ENCODE measurements at regions not wholly inside any gene's neighbourhood (a gene's known extent, or its start where the extent isn't known, plus 50 kb on each side); places are given as distances from the start of the nearest gene placed in this dataset.
"Not testable (repeated sequence)": the region's sequence is repeated elsewhere in the genome, so short reads cannot be mapped to it uniquely, and the experiment has no call there.

- ChIA-PET CTCF (no interaction called here), POLR2A (no interaction called here)
- Histone ChIP-seq H3K9me3 (ENCODE audit: control insufficient read depth, insufficient read depth, low read depth, low read length) (no peaks in the 10 kb centered on the region), H3K27ac (ENCODE audit: extremely low read depth, low read depth, low read length) (no peak overlapping the region), H3K36me3 (ENCODE audit: control insufficient read depth in 2 of 2, insufficient read depth in 1 of 2, low read length in 2 of 2) (no peaks in the 10 kb centered on the region), H3K4me3 (ENCODE audit: low read depth, low read length) (no peak overlapping the region), H3K4me1 (ENCODE audit: control insufficient read depth, insufficient read depth, low read length) (no peaks in the 10 kb centered on the region)
- TF ChIP-seq ZNF221 (tag by site-specific recombination; IDR thresholded peaks at IDR 0.05; ENCODE audit: borderline replicate concordance) (no peak), ZNF560 (tag by site-specific recombination; IDR thresholded peaks at IDR 0.05; ENCODE audit: borderline replicate concordance) (no peak), ZNF571 (tag by site-specific recombination; IDR thresholded peaks at IDR 0.05) (no peak), ZNF211 (tag by site-specific recombination; IDR thresholded peaks at IDR 0.05; ENCODE audit: low read depth) (no peak)
- TF ChIP-seq, protein P1, sequence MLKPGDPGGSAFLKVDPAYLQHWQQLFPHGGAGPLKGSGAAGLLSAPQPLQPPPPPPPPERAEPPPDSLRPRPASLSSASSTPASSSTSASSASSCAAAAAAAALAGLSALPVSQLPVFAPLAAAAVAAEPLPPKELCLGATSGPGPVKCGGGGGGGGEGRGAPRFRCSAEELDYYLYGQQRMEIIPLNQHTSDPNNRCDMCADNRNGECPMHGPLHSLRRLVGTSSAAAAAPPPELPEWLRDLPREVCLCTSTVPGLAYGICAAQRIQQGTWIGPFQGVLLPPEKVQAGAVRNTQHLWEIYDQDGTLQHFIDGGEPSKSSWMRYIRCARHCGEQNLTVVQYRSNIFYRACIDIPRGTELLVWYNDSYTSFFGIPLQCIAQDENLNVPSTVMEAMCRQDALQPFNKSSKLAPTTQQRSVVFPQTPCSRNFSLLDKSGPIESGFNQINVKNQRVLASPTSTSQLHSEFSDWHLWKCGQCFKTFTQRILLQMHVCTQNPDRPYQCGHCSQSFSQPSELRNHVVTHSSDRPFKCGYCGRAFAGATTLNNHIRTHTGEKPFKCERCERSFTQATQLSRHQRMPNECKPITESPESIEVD (tag by site-specific recombination; IDR thresholded peaks at IDR 0.05): no peak
- TF ChIP-seq, protein P2, sequence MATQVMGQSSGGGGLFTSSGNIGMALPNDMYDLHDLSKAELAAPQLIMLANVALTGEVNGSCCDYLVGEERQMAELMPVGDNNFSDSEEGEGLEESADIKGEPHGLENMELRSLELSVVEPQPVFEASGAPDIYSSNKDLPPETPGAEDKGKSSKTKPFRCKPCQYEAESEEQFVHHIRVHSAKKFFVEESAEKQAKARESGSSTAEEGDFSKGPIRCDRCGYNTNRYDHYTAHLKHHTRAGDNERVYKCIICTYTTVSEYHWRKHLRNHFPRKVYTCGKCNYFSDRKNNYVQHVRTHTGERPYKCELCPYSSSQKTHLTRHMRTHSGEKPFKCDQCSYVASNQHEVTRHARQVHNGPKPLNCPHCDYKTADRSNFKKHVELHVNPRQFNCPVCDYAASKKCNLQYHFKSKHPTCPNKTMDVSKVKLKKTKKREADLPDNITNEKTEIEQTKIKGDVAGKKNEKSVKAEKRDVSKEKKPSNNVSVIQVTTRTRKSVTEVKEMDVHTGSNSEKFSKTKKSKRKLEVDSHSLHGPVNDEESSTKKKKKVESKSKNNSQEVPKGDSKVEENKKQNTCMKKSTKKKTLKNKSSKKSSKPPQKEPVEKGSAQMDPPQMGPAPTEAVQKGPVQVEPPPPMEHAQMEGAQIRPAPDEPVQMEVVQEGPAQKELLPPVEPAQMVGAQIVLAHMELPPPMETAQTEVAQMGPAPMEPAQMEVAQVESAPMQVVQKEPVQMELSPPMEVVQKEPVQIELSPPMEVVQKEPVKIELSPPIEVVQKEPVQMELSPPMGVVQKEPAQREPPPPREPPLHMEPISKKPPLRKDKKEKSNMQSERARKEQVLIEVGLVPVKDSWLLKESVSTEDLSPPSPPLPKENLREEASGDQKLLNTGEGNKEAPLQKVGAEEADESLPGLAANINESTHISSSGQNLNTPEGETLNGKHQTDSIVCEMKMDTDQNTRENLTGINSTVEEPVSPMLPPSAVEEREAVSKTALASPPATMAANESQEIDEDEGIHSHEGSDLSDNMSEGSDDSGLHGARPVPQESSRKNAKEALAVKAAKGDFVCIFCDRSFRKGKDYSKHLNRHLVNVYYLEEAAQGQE (tag by site-specific recombination; IDR thresholded peaks at IDR 0.05): no peak
Measured at GRCh38 chr2:122808286-122808969, 1053.0 kb downstream of the TSN start.

DNA sequence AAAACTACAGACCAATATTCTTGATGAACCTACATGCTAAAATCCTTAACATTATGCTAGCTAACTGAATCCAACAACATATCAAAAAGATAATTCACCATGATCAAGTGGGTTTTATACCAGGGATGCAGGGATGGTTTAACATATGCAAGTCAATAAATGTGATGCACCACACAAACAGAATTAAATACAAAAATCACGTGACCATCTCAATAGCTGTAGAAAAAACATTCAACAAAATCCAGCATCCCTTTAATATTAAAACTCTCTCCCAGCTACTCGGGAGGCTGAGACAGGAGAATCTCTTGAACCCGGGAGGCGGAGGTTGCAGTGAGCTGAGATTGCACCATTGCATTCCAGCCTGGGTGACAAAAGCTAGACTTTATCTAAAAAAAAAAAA lies 1056.8 kb downstream of the TSN start:
- H3K27ac ChIP-seq (ENCODE audit: extremely low read depth, low read depth, low read length); H3K9me3 ChIP-seq (ENCODE audit: control insufficient read depth, insufficient read depth, low read depth, low read length); H3K4me3 ChIP-seq (ENCODE audit: low read depth, low read length); H3K4me1 ChIP-seq (ENCODE audit: control insufficient read depth, insufficient read depth, low read length); CTCF ChIA-PET; POLR2A ChIA-PET; H3K36me3 ChIP-seq (ENCODE audit: control insufficient read depth in 2 of 2, insufficient read depth in 1 of 2, low read length in 2 of 2): not testable (repeated sequence)

DNA sequence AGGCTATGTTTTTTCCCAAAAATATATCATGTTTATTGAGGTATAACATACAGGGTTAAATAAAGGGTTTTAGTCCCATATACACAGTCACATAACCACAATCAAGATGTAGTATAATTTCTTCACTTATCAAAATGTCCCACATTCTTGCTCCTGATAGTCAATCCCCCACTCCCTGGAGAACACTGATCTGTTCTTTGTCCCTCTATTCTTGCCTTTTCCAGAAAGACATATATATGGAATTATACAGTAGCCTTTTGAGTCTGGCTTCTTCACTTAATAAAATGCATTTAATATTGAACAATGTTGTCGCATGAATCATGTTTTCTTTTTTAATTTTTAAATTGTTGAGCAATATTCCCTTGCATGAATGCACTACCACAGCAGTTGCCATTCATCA lies 1059.7 kb downstream of the TSN start:
- ChIA-PET CTCF (interaction anchor here (0.7 kb wide), 1 partner anchor 400 kb away, joined by 4 read pairs; no protein-coding TSS in a partner anchor), POLR2A (no interaction called here)
- Histone ChIP-seq H3K4me3 (ENCODE audit: low read depth, low read length) (no peak overlapping the region), H3K9me3 (ENCODE audit: control insufficient read depth, insufficient read depth, low read depth, low read length) (no peaks in the 10 kb centered on the region), H3K36me3 (ENCODE audit: control insufficient read depth in 2 of 2, insufficient read depth in 1 of 2, low read length in 2 of 2) (no peaks in the 10 kb centered on the region), H3K4me1 (ENCODE audit: control insufficient read depth, insufficient read depth, low read length) (no peaks in the 10 kb centered on the region), H3K27ac (ENCODE audit: extremely low read depth, low read depth, low read length) (no peak overlapping the region)
- TF ChIP-seq ZNF211 (tag by site-specific recombination; IDR thresholded peaks at IDR 0.05; ENCODE audit: low read depth) (no peak), FEZF1 (tag by site-specific recombination; IDR thresholded peaks at IDR 0.05) (no peak), KLF7 (tag by site-specific recombination; IDR thresholded peaks at IDR 0.05; ENCODE audit: borderline replicate concordance) (no peak), AEBP2 (tag by site-specific recombination; IDR thresholded peaks at IDR 0.05; ENCODE audit: borderline replicate concordance) (no peak), ZNF600 (tag by site-specific recombination; IDR thresholded peaks at IDR 0.05) (no peak), ZBTB48 (tag by site-specific recombination; IDR thresholded peaks at IDR 0.05) (no peak), ZNF423 (tag by site-specific recombination; IDR thresholded peaks at IDR 0.05) (no peak), ZNF670 (tag by site-specific recombination; IDR thresholded peaks at IDR 0.05; ENCODE audit: low read depth) (no peak), ZNF514 (tag by site-specific recombination; IDR thresholded peaks at IDR 0.05) (no peak), ZNF677 (tag by site-specific recombination; IDR thresholded peaks at IDR 0.05) (no peak), ZNF791 (tag by site-specific recombination; IDR thresholded peaks at IDR 0.05) (no peak), ZNF529 (tag by site-specific recombination; IDR thresholded peaks at IDR 0.05; ENCODE audit: insufficient replicate concordance) (no peak), ZNF354C (tag by site-specific recombination; IDR thresholded peaks at IDR 0.05; ENCODE audit: borderline replicate concordance, low read depth) (no peak), ZNF184 (tag by site-specific recombination; IDR thresholded peaks at IDR 0.05) (no peak)
- TF ChIP-seq, protein P3, sequence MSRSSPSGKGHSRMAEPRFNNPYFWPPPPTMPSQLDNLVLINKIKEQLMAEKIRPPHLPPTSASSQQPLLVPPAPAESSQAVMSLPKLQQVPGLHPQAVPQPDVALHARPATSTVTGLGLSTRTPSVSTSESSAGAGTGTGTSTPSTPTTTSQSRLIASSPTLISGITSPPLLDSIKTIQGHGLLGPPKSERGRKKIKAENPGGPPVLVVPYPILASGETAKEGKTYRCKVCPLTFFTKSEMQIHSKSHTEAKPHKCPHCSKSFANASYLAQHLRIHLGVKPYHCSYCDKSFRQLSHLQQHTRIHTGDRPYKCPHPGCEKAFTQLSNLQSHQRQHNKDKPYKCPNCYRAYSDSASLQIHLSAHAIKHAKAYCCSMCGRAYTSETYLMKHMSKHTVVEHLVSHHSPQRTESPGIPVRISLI (tag by site-specific recombination; IDR thresholded peaks at IDR 0.05): no peak
- TF ChIP-seq, protein P4, sequence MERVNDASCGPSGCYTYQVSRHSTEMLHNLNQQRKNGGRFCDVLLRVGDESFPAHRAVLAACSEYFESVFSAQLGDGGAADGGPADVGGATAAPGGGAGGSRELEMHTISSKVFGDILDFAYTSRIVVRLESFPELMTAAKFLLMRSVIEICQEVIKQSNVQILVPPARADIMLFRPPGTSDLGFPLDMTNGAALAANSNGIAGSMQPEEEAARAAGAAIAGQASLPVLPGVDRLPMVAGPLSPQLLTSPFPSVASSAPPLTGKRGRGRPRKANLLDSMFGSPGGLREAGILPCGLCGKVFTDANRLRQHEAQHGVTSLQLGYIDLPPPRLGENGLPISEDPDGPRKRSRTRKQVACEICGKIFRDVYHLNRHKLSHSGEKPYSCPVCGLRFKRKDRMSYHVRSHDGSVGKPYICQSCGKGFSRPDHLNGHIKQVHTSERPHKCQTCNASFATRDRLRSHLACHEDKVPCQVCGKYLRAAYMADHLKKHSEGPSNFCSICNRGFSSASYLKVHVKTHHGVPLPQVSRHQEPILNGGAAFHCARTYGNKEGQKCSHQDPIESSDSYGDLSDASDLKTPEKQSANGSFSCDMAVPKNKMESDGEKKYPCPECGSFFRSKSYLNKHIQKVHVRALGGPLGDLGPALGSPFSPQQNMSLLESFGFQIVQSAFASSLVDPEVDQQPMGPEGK (tag by site-specific recombination; IDR thresholded peaks at IDR 0.05): no peak
